HepG2 (cell line): ENCODE measurements at regions not wholly inside any gene's neighbourhood (a gene's known extent, or its start where the extent isn't known, plus 50 kb on each side); places are given as distances from the start of the nearest gene placed in this dataset.

ENCODE experiments used
- ATAC-seq: fragments of 200-7000 bp; cut with Tn5 transposase; 3 replicates; pipeline ENCODE4 v1.9.1; 2020; ENCODE audit warnings: mild to moderate bottlenecking, moderate library complexity
- BruUV-seq: library from RNA; stranded (reverse); fragments of 400-500 nt; replicated peaks from 2 replicates; lab custom pipeline; 2021; lab: Mats Ljungman, UMichigan
- CTCF ChIA-PET: fragments of 300-600 bp; formaldehyde crosslinking; extraction: SDS; loops from one replicate; lab custom pipeline; 2021; ENCODE audit warnings: low total read pairs, inconsistent platforms, low intra/inter-chr PET ratio; lab: Yijun Ruan, JAX
- POLR2A ChIA-PET: fragments of 350-600 bp; sonication (Branson Sonifier 250); formaldehyde crosslinking; loops from one replicate; lab custom pipeline; 2020; ENCODE audit warnings: antibody characterized with exemption, inconsistent platforms; lab: Yijun Ruan, JAX
- DNase-seq: peaks from one replicate; pipeline ENCODE4 v3.0.0-alpha.2; 2015; ENCODE audit warnings: low spot score
- FAIRE-seq: peaks from 3 replicates; lab custom pipeline; 2011; peaks lifted over from hg19 to GRCh38; lab: Jason Lieb, UNC
- H2AFZ ChIP-seq: one replicate; pipeline ENCODE4 v1.6.1; 2011; ENCODE audit warnings: low read length, inconsistent platforms
- H3K27ac ChIP-seq: fragments of 300-600 bp; 3 replicates; pipeline ENCODE4 v1.8.0; 2011; ENCODE audit warnings: mixed run types, mild to moderate bottlenecking, mixed read lengths, low read length, inconsistent platforms; ENCODE audit not compliant: insufficient read depth; ENCODE audit errors: extremely low read length
- H3K27me3 ChIP-seq, 2 experiments: fragments of 200-600 bp in 1 of 2; 2 replicates in 1 of 2; 3 replicates in 1 of 2; pipeline versions ENCODE4 v1.6.0 to v1.8.0; 2011; ENCODE audit warnings: low read length in 2 of 2, mild to moderate bottlenecking in 2 of 2, moderate library complexity in 2 of 2, inconsistent platforms in 1 of 2; ENCODE audit not compliant: insufficient read depth in 2 of 2, control insufficient read depth in 1 of 2
- H3K36me3 ChIP-seq, 2 experiments: fragments of 200-600 bp in 1 of 2; replicated peaks in 1 of 2; 2 replicates in 1 of 2; 3 replicates in 1 of 2; pipeline versions ENCODE4 v1.5.1 to v1.8.0; 2011; ENCODE audit warnings: low read length in 2 of 2, inconsistent platforms in 1 of 2; ENCODE audit not compliant: insufficient read depth in 2 of 2, control insufficient read depth in 1 of 2
- H3K4me1 ChIP-seq: 2 replicates; pipeline ENCODE4 v1.5.1; 2012; ENCODE audit warnings: low read length, inconsistent platforms; ENCODE audit not compliant: insufficient read depth
- H3K4me2 ChIP-seq: 2 replicates; pipeline ENCODE4 v1.6.0; 2011; ENCODE audit warnings: low read depth, low read length, inconsistent platforms
- H3K4me3 ChIP-seq, 3 experiments: fragments of 200-600 bp in 1 of 3; sonication (generic), shearing (Covaris generic) in 1 of 3; replicated peaks in 1 of 3; 2 replicates each; pipeline ENCODE4 v1.5.1; 2011 to 2016; ENCODE audit warnings: low read length in 3 of 3, inconsistent platforms in 2 of 3, low read depth in 2 of 3, mild to moderate bottlenecking in 2 of 3, control low read depth in 1 of 3, mixed read lengths in 1 of 3; ENCODE audit not compliant: insufficient read depth in 1 of 3
- H3K79me2 ChIP-seq: one replicate; pipeline ENCODE4 v1.6.1; 2011; ENCODE audit warnings: low read length, inconsistent platforms; ENCODE audit not compliant: insufficient read depth
- H3K9ac ChIP-seq: 2 replicates; pipeline ENCODE4 v1.6.0; 2011; ENCODE audit warnings: mild to moderate bottlenecking, low read depth, low read length, inconsistent platforms; ENCODE audit not compliant: insufficient read depth
- H3K9me3 ChIP-seq: 2 replicates; pipeline ENCODE4 v1.5.1; 2012; ENCODE audit warnings: mild to moderate bottlenecking, low read length
- H4K20me1 ChIP-seq: 2 replicates; pipeline ENCODE4 v1.6.0; 2011; ENCODE audit warnings: inconsistent platforms, mild to moderate bottlenecking, low read length, moderate library complexity; ENCODE audit not compliant: insufficient read depth
- CENPBD1 ChIP-seq: sonication (generic); formaldehyde crosslinking; IDR thresholded peaks from 2 replicates; pipeline ENCODE4 v1.8.0; 2022; ENCODE audit warnings: missing genetic modification reagents, low read depth, mild to moderate bottlenecking, borderline replicate concordance
- JARID2 ChIP-seq: sonication (generic); formaldehyde crosslinking; IDR thresholded peaks from 2 replicates; pipeline ENCODE4 v1.8.1; 2023; ENCODE audit warnings: missing genetic modification reagents, inconsistent platforms; ENCODE audit not compliant: insufficient replicate concordance
- JDP2 ChIP-seq: sonication (generic); formaldehyde crosslinking; IDR thresholded peaks from 2 replicates; pipeline ENCODE4 v1.8.1; 2022; ENCODE audit warnings: missing genetic modification reagents, borderline replicate concordance
- SRF ChIP-seq: IDR thresholded peaks from 2 replicates; pipeline ENCODE4 v1.6.1; 2011; ENCODE audit warnings: mild to moderate bottlenecking, low read depth, low read length, moderate library complexity
- ZBTB42 ChIP-seq: sonication (generic); formaldehyde crosslinking; IDR thresholded peaks from 2 replicates; pipeline ENCODE4 v1.5.0; 2020; ENCODE audit warnings: mild to moderate bottlenecking, missing genetic modification reagents
- ZNF766 ChIP-seq: sonication (generic); formaldehyde crosslinking; IDR thresholded peaks from 2 replicates; pipeline ENCODE4 v1.5.0; 2020; ENCODE audit warnings: missing genetic modification reagents, borderline replicate concordance
- WGBS: methylation state at CpG from one replicate; pipeline ENCODE4 v1.1.6; 2017; ENCODE audit warnings: low lambda C conversion rate; 5-methylcytosine and 5-hydroxymethylcytosine counted together
- in situ Hi-C: cut with HindIII; loops from 2 replicates; pipeline ENCODE4 v1.10.0; 2017; ENCODE audit warnings: low pct_unique_long_range_greater_than_20kb; ENCODE audit not compliant: extremely low pct_ligation_motif_present
- intact Hi-C: fragments of 100-400 bp; cut with micrococcal nuclease; formaldehyde crosslinking; loops from one replicate; pipeline ENCODE4 v1.10.0; 2022; ENCODE audit not compliant: unreplicated experiment

- Histone ChIP-seq H3K9ac (no peak overlapping the region), H3K4me3 (no peak overlapping the region)
These were observed 192.0 kb downstream of the CXXC4 start for GRCh38 chr4:104302731-104303130.

GRCh38 chr4:104294811-104295210 is 199.9 kb downstream of the CXXC4 start:
- BruUV-seq: no TSS peak
- ChIA-PET POLR2A (no interaction called here), CTCF (no interaction called here)
- H3K4me3 ChIP-seq: no peak overlapping the region
- ATAC-seq (no peak), DNase-seq (no peak)
- no peaks in the 10 kb centered on the region for H3K79me2 ChIP-seq
- intact Hi-C loops: no loop called here
- H4K20me1 ChIP-seq: no peaks in the 10 kb centered on the region
- no peaks in the 10 kb centered on the region for H3K4me1 ChIP-seq
- TF ChIP-seq ZNF766 (no peak), ZBTB42 (CRISPR knock-in tag) (no peak), JDP2 (no peak), SRF (no peak), JARID2 (CRISPR knock-in tag) (no peak)
- TF ChIP-seq, all 625 proteins: peak for 0
- Histone ChIP-seq H3K9ac (no peak overlapping the region), H3K27ac (no peak overlapping the region), H3K27me3 (no peaks in the 10 kb centered on the region), H2AFZ (no peak overlapping the region), H3K9me3 (peaks cover 9% of the 10 kb centered on the region), H3K4me2 (no peak overlapping the region), H3K36me3 (no peaks in the 10 kb centered on the region)
- no peak for FAIRE-seq
- in situ Hi-C loops: no loop called here
- WGBS: 1% methylated on average over 2 of the region's 2 CpGs

More at GRCh38 chr4:104302731-104303130, 192.0 kb downstream of the CXXC4 start:
- FAIRE-seq (no peak), DNase-seq (no peak), ATAC-seq (no peak)
- intact Hi-C loops (no loop called here), in situ Hi-C loops (no loop called here)
- 0% methylated on average over 1 of the region's 1 CpG for WGBS
- Histone ChIP-seq H3K4me1 (no peaks in the 10 kb centered on the region), H3K4me2 (no peak overlapping the region), H3K27ac (no peak overlapping the region), H2AFZ (no peak overlapping the region), H3K36me3 (no peaks in the 10 kb centered on the region), H3K9me3 (peaks cover 8% of the 10 kb centered on the region), H4K20me1 (no peaks in the 10 kb centered on the region), H3K79me2 (no peaks in the 10 kb centered on the region), H3K27me3 (no peaks in the 10 kb centered on the region)
- TF ChIP-seq CENPBD1: no peak
- CTCF ChIA-PET: no interaction called here
- POLR2A ChIA-PET: no interaction called here
- BruUV-seq: no TSS peak
